HCT116 (cell line): ENCODE measurements at regions not wholly inside any gene's neighbourhood (a gene's known extent, or its start where the extent isn't known, plus 50 kb on each side); places are given as distances from the start of the nearest gene placed in this dataset.

ENCODE experiments used
- ATAC-seq: fragments of 200-7000 bp; cut with Tn5 transposase; 2 replicates; pipeline ENCODE4 v1.9.1; 2020; ENCODE audit warnings: mild to moderate bottlenecking, moderate library complexity
- BruUV-seq: library from RNA; stranded (reverse); fragments of 400-500 nt; replicated peaks from 2 replicates; lab custom pipeline; 2021; lab: Mats Ljungman, UMichigan
- CTCF ChIA-PET: fragments of 300-600 bp; sonication (Branson Sonifier 250); formaldehyde crosslinking; loops from one replicate; lab custom pipeline; 2021; ENCODE audit warnings: antibody characterized with exemption; lab: Charles Lee
- POLR2A ChIA-PET: fragments of 300-600, 350-600 bp; sonication (Branson Sonifier 250); formaldehyde crosslinking; loops from one replicate; lab custom pipeline; 2021; ENCODE audit warnings: antibody characterized with exemption; lab: Charles Lee
- RAD21 ChIA-PET, 2 experiments: fragments of 300-600 bp; sonication (Branson Sonifier 250); formaldehyde crosslinking; loops; one replicate each; lab custom pipeline; 2023; ENCODE audit warnings: low total read pairs in 2 of 2; ENCODE audit not compliant: uncharacterized antibody in 2 of 2, unreplicated experiment in 2 of 2, low non-redundant PET in 1 of 2; lab: Charles Lee
- DNase-seq: peaks from one replicate; pipeline ENCODE4 v3.0.0-alpha.2; 2010; ENCODE audit warnings: low read depth, low spot score
- H2AFZ ChIP-seq: fragments of 200-600 bp; shearing (Covaris generic), sonication (generic); 2 replicates; pipeline ENCODE4 v1.6.1; 2017; ENCODE audit warnings: low read depth, mixed run types, mixed read lengths, antibody characterized with exemption, low read length; ENCODE audit not compliant: poor library complexity, severe bottlenecking
- H3K27ac ChIP-seq: 2 replicates; pipeline ENCODE4 v1.5.1; 2012; ENCODE audit warnings: low read depth, low read length
- H3K27me3 ChIP-seq: fragments of 200-600 bp; sonication (generic); 2 replicates; pipeline ENCODE4 v1.6.1; 2016; ENCODE audit warnings: mixed run types, low read length, mixed read lengths; ENCODE audit not compliant: insufficient read depth
- H3K36me3 ChIP-seq, 2 experiments: fragments of 200-500 bp in 1 of 2; fragments of 200-600 bp in 1 of 2; sonication (Bioruptor generic) in 1 of 2; sonication (generic) in 1 of 2; 2 replicates each; pipeline versions ENCODE4 v1.5.1 to v1.6.1; 2014 to 2016; ENCODE audit warnings: low read length in 2 of 2, inconsistent platforms in 1 of 2, mixed read lengths in 1 of 2, mixed run types in 1 of 2; ENCODE audit not compliant: insufficient read depth in 2 of 2, control insufficient read depth in 1 of 2
- H3K4me1 ChIP-seq, 2 experiments: fragments of 200-600 bp in 1 of 2; sonication (generic) in 1 of 2; 2 replicates each; pipeline versions ENCODE4 v1.5.1 to v1.6.1; 2012 to 2017; ENCODE audit warnings: low read length in 2 of 2, inconsistent platforms in 1 of 2, mild to moderate bottlenecking in 1 of 2, mixed read lengths in 1 of 2, mixed run types in 1 of 2, moderate library complexity in 1 of 2; ENCODE audit not compliant: insufficient read depth in 2 of 2, control insufficient read depth in 1 of 2
- H3K4me2 ChIP-seq: fragments of 200-600 bp; sonication (generic); 2 replicates; pipeline ENCODE4 v1.6.1; 2017; ENCODE audit warnings: mixed run types, low read length, mixed read lengths
- H3K4me3 ChIP-seq, 2 experiments: fragments of 200-600 bp in 1 of 2; sonication (generic) in 1 of 2; replicated peaks in 1 of 2; 2 replicates each; pipeline ENCODE4 v1.5.1; 2011 to 2016; ENCODE audit warnings: low read length in 2 of 2, control low read depth in 1 of 2, low read depth in 1 of 2, mild to moderate bottlenecking in 1 of 2, mixed read lengths in 1 of 2, mixed run types in 1 of 2
- H3K79me2 ChIP-seq: fragments of 200-600 bp; sonication (generic); 2 replicates; pipeline ENCODE4 v1.6.1; 2017; ENCODE audit warnings: mild to moderate bottlenecking, mixed run types, low read length, moderate library complexity, mixed read lengths; ENCODE audit not compliant: insufficient read depth
- H3K9ac ChIP-seq: fragments of 200-600 bp; sonication (generic); 2 replicates; pipeline ENCODE4 v1.6.1; 2016; ENCODE audit warnings: low read length, mixed read lengths
- H3K9me2 ChIP-seq: fragments of 200-600 bp; sonication (generic), shearing (Covaris generic); 2 replicates; pipeline ENCODE4 v1.6.1; 2017; ENCODE audit warnings: mixed run types, mild to moderate bottlenecking, moderate library complexity; ENCODE audit not compliant: insufficient read depth
- H3K9me3 ChIP-seq, 2 experiments: fragments of 200-500 bp in 1 of 2; fragments of 200-600 bp in 1 of 2; sonication (Bioruptor generic) in 1 of 2; sonication (generic) in 1 of 2; 2 replicates each; pipeline ENCODE4 v1.6.1; 2014 to 2017; ENCODE audit warnings: low read length in 2 of 2, mixed read lengths in 2 of 2, inconsistent platforms in 1 of 2, low read depth in 1 of 2, mild to moderate bottlenecking in 1 of 2, mixed run types in 1 of 2, moderate library complexity in 1 of 2; ENCODE audit not compliant: control insufficient read depth in 1 of 2, insufficient read depth in 1 of 2
- H4K20me1 ChIP-seq: fragments of 200-600 bp; sonication (generic), shearing (Covaris generic); 2 replicates; pipeline ENCODE4 v1.6.1; 2017; ENCODE audit warnings: mixed run types, mild to moderate bottlenecking, moderate library complexity; ENCODE audit not compliant: insufficient read depth
- MAX ChIP-seq: IDR thresholded peaks from 2 replicates; pipeline ENCODE4 v1.6.1; 2012
- POLR2A ChIP-seq: IDR thresholded peaks from 2 replicates; pipeline ENCODE4 v1.7.0; 2011; ENCODE audit warnings: borderline replicate concordance; ENCODE audit not compliant: insufficient read depth, insufficient read length; ENCODE audit errors: extremely low read depth
- REST ChIP-seq: IDR thresholded peaks from 2 replicates; pipeline ENCODE4 v1.6.1; 2012; ENCODE audit warnings: low read depth
- SP1 ChIP-seq: IDR thresholded peaks from 2 replicates; pipeline ENCODE4 v1.6.1; 2012; ENCODE audit warnings: low read depth
- TCF7L2 ChIP-seq: IDR thresholded peaks from 2 replicates; pipeline ENCODE4 v1.7.0; 2011; ENCODE audit warnings: borderline replicate concordance, inconsistent platforms; ENCODE audit not compliant: insufficient read depth, insufficient read length; ENCODE audit errors: extremely low read depth
- intact Hi-C: fragments of 100-400 bp; cut with micrococcal nuclease; formaldehyde crosslinking; loops from 2 replicates; pipeline ENCODE4 v1.10.0; 2022

- Histone ChIP-seq H3K36me3 (no peaks in the 10 kb centered on the region), H3K4me3 (no peak overlapping the region), H3K9me3 (no peaks in the 10 kb centered on the region), H3K9ac (no peak overlapping the region), H3K27me3 (peaks cover 25% of the 10 kb centered on the region), H4K20me1 (no peaks in the 10 kb centered on the region), H3K4me1 (no peaks in the 10 kb centered on the region), H3K9me2 (no peaks in the 10 kb centered on the region; the same call in 1 of the 2 replicates), H3K79me2 (no peaks in the 10 kb centered on the region), H2AFZ (no peak overlapping the region), H3K4me2 (no peak overlapping the region), H3K27ac (no peak overlapping the region)
- no peak for DNase-seq
- no peak for ATAC-seq
- intact Hi-C loops = no loop called here
- BruUV-seq = no TSS peak
- POLR2A ChIA-PET = no interaction called here
- RAD21 ChIA-PET = no interaction called here
- no peak for TF ChIP-seq POLR2A
- CTCF ChIA-PET = no interaction called here
These were observed 159.0 kb upstream of the GALNT2 start for GRCh38 chr1:229907884-229908638.

- no peaks in the 10 kb centered on the region for H4K20me1 ChIP-seq
- ATAC-seq (no peak), DNase-seq (no peak)
- ChIA-PET RAD21 (no interaction called here), CTCF (no interaction called here), POLR2A (no interaction called here)
- H3K79me2 ChIP-seq = no peaks in the 10 kb centered on the region
- H3K27ac ChIP-seq = no peak overlapping the region
- intact Hi-C loops = no loop called here
- no peaks in the 10 kb centered on the region for H3K4me1 ChIP-seq
- no peaks in the 10 kb centered on the region for H3K36me3 ChIP-seq
- no peaks in the 10 kb centered on the region; the same call in 1 of the 2 replicates for H3K9me2 ChIP-seq
- no peak overlapping the region for H3K4me2 ChIP-seq
- TF ChIP-seq REST (no peak), MAX (no peak), SP1 (no peak), TCF7L2 (no peak)
- no TSS peak for BruUV-seq
- H3K4me3 ChIP-seq = no peak overlapping the region
- peaks cover 25% of the 10 kb centered on the region for H3K27me3 ChIP-seq
- H2AFZ ChIP-seq = no peak overlapping the region
- no peak overlapping the region for H3K9ac ChIP-seq
- H3K9me3 ChIP-seq = no peaks in the 10 kb centered on the region
These were observed 158.3 kb upstream of the GALNT2 start for GRCh38 chr1:229908689-229909088.
